ENCODE measurements at regions not wholly inside any gene's neighbourhood (a gene's known extent, or its start where the extent isn't known, plus 50 kb on each side); places are given as distances from the start of the nearest gene placed in this dataset.

DNA sequence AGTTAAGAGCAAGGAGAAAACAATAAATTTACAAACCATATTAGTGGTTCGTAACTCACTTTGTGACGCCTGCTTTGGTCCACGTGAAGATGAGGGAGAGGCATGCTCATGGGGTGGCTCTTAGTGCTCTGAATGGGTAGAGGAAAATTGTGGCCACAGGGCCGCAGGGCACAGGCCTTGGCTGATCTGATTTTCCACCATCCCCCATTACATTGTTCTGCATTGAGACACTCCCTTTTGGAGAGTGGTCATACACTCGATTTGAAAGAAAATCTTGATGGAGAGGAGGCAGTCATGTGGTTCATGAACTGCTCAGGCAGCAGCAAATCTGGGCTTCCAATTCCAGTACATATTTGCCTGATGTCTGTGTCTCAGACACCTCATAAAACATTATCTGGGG, 815.2 kb downstream of the UQCRFS1 start:
- Histone ChIP-seq H3K4me3 (no peak overlapping the region), H3K4me2 (no peak overlapping the region), H3K27ac (no peak overlapping the region), H3K9me3 (peaks cover 17% of the 10 kb centered on the region; the same call in 1 of the 3 replicates), H3K4me1 (no peaks in the 10 kb centered on the region)
- ChIA-PET POLR2A (no interaction called here), CTCF (no interaction called here)
- no peak for DNase-seq (ENCODE audit: low read depth in 1 of 2, low spot score in 1 of 2)
- ATAC-seq = no peak
- FAIRE-seq = no peak
- TF ChIP-seq RAD21 (conservative IDR thresholded peaks at IDR 0.05 in 1 of 2, IDR thresholded peaks at IDR 0.05 in 1 of 2) (no peak), TFCP2L1 (CRISPR knock-in tag; IDR thresholded peaks at IDR 0.05) (no peak)
- WGBS (ENCODE audit: missing lambda C conversion rate) = 20% methylated on average over 5 of the region's 5 CpGs

DNA sequence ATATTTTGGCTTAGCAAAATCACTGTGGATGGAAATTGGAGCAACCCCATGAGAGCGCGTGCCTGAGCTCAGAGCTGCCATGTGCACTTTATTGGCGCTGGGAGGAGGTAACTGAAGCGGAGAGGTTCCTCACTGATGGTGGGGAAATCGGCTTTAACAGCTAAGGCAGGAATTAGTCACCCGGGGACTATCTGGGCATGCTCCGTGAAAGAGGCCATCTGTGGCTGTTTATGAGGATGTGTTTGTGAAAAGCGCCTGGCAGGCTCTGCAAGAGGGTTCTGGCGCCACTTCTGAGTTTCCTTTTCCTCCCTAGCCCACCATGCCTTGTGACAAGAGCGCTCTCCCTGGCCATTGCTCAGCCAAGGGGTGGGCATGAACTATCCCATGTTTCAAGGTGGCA, 815.6 kb downstream of the UQCRFS1 start:
- ATAC-seq (no peak), DNase-seq (ENCODE audit: low read depth in 1 of 2, low spot score in 1 of 2) (no peak), FAIRE-seq (no peak)
- Histone ChIP-seq H3K4me1 (no peaks in the 10 kb centered on the region), H3K27ac (no peak overlapping the region), H3K4me3 (no peak overlapping the region), H3K9me3 (peaks cover 16% of the 10 kb centered on the region; the same call in 1 of the 3 replicates), H3K4me2 (no peak overlapping the region)
- 21% methylated on average over 10 of the region's 10 CpGs for WGBS (ENCODE audit: missing lambda C conversion rate)
- no peak for TF ChIP-seq RCOR1 (IDR thresholded peaks at IDR 0.05; ENCODE audit: low read depth, low read length)
- TF ChIP-seq, protein P1, sequence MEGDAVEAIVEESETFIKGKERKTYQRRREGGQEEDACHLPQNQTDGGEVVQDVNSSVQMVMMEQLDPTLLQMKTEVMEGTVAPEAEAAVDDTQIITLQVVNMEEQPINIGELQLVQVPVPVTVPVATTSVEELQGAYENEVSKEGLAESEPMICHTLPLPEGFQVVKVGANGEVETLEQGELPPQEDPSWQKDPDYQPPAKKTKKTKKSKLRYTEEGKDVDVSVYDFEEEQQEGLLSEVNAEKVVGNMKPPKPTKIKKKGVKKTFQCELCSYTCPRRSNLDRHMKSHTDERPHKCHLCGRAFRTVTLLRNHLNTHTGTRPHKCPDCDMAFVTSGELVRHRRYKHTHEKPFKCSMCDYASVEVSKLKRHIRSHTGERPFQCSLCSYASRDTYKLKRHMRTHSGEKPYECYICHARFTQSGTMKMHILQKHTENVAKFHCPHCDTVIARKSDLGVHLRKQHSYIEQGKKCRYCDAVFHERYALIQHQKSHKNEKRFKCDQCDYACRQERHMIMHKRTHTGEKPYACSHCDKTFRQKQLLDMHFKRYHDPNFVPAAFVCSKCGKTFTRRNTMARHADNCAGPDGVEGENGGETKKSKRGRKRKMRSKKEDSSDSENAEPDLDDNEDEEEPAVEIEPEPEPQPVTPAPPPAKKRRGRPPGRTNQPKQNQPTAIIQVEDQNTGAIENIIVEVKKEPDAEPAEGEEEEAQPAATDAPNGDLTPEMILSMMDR (IDR thresholded peaks at IDR 0.05) = no peak
- TF ChIP-seq HDAC2 (IDR thresholded peaks at IDR 0.05) = no peak
- TF ChIP-seq RNF2 (IDR thresholded peaks at IDR 0.05; ENCODE audit: borderline replicate concordance, low read depth) = no peak
- TF ChIP-seq, protein P2, sequence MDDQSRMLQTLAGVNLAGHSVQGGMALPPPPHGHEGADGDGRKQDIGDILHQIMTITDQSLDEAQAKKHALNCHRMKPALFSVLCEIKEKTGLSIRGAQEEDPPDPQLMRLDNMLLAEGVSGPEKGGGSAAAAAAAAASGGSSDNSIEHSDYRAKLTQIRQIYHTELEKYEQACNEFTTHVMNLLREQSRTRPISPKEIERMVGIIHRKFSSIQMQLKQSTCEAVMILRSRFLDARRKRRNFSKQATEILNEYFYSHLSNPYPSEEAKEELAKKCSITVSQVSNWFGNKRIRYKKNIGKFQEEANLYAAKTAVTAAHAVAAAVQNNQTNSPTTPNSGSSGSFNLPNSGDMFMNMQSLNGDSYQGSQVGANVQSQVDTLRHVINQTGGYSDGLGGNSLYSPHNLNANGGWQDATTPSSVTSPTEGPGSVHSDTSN (IDR thresholded peaks at IDR 0.05) = no peak
- no peak for TF ChIP-seq HEYL (CRISPR knock-in tag; IDR thresholded peaks at IDR 0.05)
- TF ChIP-seq, protein P3, sequence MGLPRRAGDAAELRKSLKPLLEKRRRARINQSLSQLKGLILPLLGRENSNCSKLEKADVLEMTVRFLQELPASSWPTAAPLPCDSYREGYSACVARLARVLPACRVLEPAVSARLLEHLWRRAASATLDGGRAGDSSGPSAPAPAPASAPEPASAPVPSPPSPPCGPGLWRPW (IDR thresholded peaks at IDR 0.05) = no peak
- TF ChIP-seq, protein P4, sequence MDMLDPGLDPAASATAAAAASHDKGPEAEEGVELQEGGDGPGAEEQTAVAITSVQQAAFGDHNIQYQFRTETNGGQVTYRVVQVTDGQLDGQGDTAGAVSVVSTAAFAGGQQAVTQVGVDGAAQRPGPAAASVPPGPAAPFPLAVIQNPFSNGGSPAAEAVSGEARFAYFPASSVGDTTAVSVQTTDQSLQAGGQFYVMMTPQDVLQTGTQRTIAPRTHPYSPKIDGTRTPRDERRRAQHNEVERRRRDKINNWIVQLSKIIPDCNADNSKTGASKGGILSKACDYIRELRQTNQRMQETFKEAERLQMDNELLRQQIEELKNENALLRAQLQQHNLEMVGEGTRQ (IDR thresholded peaks at IDR 0.05) = no peak
- no peak for TF ChIP-seq RFX5 (IDR thresholded peaks at IDR 0.05)
- no peak for TF ChIP-seq FOSL2 (IDR thresholded peaks at IDR 0.05)
- no peak for TF ChIP-seq FOSL2 (CRISPR knock-in tag; IDR thresholded peaks at IDR 0.05)
- TF ChIP-seq, protein P5, sequence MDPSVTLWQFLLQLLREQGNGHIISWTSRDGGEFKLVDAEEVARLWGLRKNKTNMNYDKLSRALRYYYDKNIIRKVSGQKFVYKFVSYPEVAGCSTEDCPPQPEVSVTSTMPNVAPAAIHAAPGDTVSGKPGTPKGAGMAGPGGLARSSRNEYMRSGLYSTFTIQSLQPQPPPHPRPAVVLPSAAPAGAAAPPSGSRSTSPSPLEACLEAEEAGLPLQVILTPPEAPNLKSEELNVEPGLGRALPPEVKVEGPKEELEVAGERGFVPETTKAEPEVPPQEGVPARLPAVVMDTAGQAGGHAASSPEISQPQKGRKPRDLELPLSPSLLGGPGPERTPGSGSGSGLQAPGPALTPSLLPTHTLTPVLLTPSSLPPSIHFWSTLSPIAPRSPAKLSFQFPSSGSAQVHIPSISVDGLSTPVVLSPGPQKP (IDR thresholded peaks at IDR 0.05; ENCODE audit: low read depth, low read length) = no peak
- TF ChIP-seq, protein P6, sequence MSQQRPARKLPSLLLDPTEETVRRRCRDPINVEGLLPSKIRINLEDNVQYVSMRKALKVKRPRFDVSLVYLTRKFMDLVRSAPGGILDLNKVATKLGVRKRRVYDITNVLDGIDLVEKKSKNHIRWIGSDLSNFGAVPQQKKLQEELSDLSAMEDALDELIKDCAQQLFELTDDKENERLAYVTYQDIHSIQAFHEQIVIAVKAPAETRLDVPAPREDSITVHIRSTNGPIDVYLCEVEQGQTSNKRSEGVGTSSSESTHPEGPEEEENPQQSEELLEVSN (IDR thresholded peaks at IDR 0.05; ENCODE audit: borderline replicate concordance, low read depth) = no peak
- TF ChIP-seq, protein P7, sequence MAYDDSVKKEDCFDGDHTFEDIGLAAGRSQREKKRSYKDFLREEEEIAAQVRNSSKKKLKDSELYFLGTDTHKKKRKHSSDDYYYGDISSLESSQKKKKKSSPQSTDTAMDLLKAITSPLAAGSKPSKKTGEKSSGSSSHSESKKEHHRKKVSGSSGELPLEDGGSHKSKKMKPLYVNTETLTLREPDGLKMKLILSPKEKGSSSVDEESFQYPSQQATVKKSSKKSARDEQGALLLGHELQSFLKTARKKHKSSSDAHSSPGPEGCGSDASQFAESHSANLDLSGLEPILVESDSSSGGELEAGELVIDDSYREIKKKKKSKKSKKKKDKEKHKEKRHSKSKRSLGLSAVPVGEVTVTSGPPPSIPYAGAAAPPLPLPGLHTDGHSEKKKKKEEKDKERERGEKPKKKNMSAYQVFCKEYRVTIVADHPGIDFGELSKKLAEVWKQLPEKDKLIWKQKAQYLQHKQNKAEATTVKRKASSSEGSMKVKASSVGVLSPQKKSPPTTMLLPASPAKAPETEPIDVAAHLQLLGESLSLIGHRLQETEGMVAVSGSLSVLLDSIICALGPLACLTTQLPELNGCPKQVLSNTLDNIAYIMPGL (CRISPR knock-in tag; IDR thresholded peaks at IDR 0.05; ENCODE audit: borderline replicate concordance) = no peak
- ChIA-PET POLR2A (no interaction called here), CTCF (no interaction called here)

All from A549 (cell line).